GM23248 (cell line): ENCODE measurements at regions not wholly inside any gene's neighbourhood (a gene's known extent, or its start where the extent isn't known, plus 50 kb on each side); places are given as distances from the start of the nearest gene placed in this dataset.

Experiments
- EZH2 ChIP-seq: fragments of 200-600 bp; sonication (generic); IDR thresholded peaks from 2 replicates; pipeline ENCODE4 v1.6.1; 2018; ENCODE audit warnings: antibody characterized with exemption, mild to moderate bottlenecking; ENCODE audit not compliant: insufficient read depth, poor library complexity, severe bottlenecking
- EZH2phosphoT487 ChIP-seq: fragments of 200-600 bp; sonication (generic); IDR thresholded peaks from 2 replicates; pipeline ENCODE4 v1.6.1; 2018; ENCODE audit warnings: antibody characterized with exemption, moderate library complexity, mild to moderate bottlenecking, low read depth; ENCODE audit not compliant: insufficient read depth

- TF ChIP-seq EZH2 (no peak), EZH2phosphoT487 (no peak)
Measured at GRCh38 chr3:22585504-22585903, 617.6 kb upstream of the UBE2E2 start.
